ENCODE measurements at regions not wholly inside any gene's neighbourhood (a gene's known extent, or its start where the extent isn't known, plus 50 kb on each side); places are given as distances from the start of the nearest gene placed in this dataset.

DNA sequence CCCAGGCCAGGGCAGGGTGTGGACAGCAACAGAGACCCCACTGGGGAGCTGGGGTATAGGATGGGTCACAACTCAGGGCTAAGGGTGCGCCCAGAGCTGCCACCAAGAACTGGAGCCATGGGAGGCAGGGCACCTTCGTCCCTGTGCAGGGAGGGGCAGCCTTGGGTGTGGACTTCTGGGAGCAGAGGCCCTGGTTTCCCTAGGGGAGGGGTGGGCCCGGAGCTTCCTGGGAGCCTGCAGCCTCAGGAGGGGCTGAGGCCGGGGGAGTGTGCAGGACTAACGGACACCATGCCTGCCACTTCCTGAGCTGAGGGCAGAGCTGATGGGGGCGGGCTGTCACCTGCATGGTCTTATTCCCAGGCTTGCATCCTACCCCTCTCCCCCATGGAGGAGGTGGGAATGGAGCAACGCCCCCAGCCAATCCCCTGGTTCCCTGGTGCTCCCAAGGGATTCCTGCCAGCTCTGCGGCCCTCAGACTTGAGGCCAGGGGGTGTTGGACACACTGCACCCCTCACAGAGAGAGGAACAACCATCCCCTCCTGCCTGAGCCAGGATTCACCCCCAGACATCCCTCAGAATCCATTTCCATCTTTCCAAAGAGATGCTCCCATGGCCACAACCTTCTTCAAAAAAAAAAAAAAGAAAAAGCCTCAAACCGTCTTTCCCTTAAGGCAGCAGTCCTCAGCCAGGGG is 225.7 kb downstream of the CTTN start:
- H3K4me3 ChIP-seq (ENCODE audit: low read depth, low read length) = no peak overlapping the region

- no peak overlapping the region for H3K4me3 ChIP-seq (ENCODE audit: low read depth, low read length)
These were observed 226.3 kb downstream of the CTTN start for GRCh38 chr11:70624598-70624993.

DNA sequence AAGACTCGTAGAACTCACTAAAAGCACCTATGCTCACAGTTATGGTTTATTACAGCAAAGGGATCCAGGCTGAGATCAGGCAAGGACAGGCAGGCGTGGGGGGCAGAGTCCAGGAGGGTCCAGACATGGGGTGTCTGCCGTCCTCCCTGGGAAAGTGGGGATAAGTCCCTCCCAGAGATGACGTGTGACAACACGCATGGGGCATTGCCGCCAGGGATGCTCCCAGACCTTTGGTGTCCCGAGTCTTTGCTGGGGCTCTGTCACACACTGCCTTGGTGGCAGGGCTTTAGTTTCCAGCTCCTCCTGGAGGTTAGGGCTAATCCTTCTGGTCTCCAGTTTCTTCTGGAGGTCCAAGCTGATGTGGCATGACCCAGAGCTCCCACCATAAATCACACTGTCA is 226.7 kb downstream of the CTTN start:
- no peak overlapping the region for H3K4me3 ChIP-seq (ENCODE audit: low read depth, low read length)

GRCh38 chr11:70625582-70626518 is 227.5 kb downstream of the CTTN start:
- no peak overlapping the region for H3K4me3 ChIP-seq (ENCODE audit: low read depth, low read length)

- H3K4me3 ChIP-seq (ENCODE audit: low read depth, low read length) = no peak overlapping the region
These were observed 228.9 kb downstream of the CTTN start for GRCh38 chr11:70627219-70627618.

DNA sequence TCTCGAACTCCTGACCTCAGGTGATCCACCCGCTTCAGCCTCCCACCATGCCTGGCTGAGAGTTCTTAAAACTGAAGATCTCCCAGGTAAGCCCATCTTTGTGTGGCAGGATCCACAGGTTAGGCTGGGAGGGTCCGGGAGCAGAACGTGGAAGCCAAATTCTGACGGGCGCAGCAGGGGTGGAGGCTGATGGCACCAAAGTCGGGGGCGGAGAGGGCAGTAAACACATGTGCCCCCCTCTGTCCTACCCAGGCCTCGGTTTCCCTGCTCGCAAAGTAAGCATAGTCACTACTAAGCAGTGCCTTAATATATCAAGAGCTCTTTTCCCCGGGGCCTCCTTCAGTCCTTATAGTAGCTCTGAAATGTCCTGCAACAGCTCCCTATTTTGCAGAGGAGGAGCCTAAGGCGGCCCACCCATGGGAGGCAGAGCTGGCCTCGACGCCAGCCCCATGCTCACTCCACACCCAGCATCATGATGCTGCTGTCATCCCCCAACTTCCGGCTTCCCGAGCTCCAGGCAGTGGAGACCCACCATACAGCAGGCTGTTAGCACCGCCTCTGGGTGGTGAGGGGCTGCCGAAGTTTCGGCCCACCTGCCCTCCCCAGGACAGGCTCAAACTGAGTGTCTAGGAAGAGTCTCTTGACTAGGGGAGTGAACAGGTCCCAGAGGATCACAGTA is 230.0 kb downstream of the CTTN start:
- no peak overlapping the region for H3K4me3 ChIP-seq (ENCODE audit: low read depth, low read length)

DNA sequence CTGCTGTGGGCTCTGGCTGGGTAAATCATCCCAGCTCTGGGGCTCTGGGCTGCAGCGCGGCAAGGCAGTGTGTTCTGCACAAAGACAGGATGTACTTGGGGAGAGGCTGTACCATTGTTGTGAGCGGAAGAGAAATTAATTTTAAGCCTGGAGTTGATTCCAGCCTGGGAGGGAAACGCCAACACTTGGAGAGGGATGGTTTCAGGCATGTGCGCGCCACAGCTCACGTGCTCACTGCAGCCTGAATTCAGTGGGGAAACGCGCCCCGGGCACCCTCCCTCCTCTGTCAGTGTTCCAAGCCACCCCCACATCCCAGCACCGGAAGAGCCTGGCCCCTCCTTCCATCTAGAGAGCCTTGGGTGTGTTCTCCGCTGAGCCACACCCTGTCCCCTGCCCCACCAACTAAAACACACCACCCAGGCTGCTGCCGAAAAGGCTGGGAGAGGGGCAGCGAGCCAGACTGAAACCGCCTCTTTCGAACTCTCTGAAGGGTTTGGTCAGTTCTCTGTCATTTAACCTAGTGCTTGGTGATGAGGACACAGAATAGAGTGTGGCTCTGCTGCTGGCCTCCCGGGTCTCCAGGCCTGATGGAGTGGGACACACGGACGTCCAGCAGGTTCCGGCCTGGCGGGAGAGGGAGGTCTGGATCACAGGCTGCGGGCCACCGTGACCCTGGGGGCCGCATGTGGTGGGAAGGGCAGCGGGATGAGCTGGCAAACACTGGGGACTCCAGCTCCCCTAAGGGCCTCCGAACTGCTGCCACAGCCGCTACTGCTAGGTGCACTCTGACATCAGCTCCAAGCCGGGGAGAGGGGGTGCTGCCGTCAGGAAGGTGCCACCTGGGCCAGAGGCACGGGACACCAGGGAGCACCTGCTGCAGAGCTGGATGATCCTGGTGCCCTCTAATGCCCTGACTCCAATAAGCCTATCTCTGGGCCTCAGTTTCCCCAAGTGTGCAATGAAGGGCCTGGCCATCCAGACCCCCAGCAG is 230.8 kb downstream of the CTTN start:
- H3K4me3 ChIP-seq (ENCODE audit: low read depth, low read length) = no peak overlapping the region

GRCh38 chr11:70630068-70630467 is 231.7 kb downstream of the CTTN start:
- H3K4me3 ChIP-seq (ENCODE audit: low read depth, low read length) = no peak overlapping the region

GRCh38 chr11:70630816-70631623 is 232.7 kb downstream of the CTTN start:
- no peak overlapping the region for H3K4me3 ChIP-seq (ENCODE audit: low read depth, low read length)

GRCh38 chr11:70631624-70632047 is 233.3 kb downstream of the CTTN start:
- no peak overlapping the region for H3K4me3 ChIP-seq (ENCODE audit: low read depth, low read length)

GRCh38 chr11:70633610-70634009 is 235.3 kb downstream of the CTTN start:
- H3K4me3 ChIP-seq (ENCODE audit: low read depth, low read length) = no peak overlapping the region

DNA sequence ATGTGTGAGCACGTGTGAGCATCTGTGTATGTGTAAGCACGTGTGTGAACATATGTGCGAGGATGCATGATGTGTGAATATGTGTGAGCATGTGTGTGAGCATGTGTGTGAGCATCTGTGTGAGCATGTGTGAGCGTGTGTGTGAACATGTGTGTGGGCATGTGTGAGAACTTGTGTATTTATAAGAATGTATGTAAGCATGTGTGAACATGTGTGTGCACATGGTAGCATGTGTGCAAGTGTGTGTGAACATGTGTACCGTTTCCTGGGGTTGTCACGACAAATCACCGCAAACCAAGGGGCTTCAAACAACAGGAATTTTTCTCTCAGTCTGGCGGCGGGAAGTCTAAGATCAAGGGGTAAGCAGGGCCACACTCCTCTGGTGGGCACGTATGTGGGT is 238.3 kb downstream of the CTTN start:
- no peak overlapping the region for H3K4me3 ChIP-seq (ENCODE audit: low read depth, low read length)

DNA sequence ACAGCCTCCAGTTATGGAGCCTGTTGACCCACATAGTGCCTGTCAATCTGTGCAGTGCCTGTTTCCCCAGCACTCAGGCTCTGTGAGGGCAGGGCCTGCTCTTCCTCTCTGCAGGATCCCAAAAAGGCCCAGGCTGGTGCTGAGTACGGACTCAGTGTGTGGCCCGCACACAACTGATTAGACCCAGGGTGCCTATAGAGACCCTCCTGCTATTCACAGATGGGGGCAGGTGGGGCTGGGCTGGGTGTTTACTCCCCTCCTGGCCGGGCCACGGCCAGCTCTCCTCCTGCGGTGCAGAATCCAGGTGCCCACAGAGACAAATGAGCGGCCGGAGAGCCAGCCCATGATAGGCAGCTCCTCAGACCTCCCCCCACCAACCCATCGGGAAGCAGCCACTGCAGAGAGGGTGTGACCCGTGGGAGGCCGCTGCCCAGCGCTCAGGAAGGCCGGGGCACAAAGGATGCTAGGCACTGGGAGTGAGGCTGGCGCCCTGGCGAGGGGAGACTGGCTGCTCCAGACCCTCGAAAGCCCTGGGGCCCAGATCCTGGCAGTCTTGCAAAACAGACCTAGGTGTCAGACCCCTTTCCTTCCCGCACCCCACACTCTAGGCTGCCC is 239.0 kb downstream of the CTTN start:
- no peak overlapping the region for H3K4me3 ChIP-seq (ENCODE audit: low read depth, low read length)

GRCh38 chr11:70637949-70638583 is 239.7 kb downstream of the CTTN start:
- no peak overlapping the region for H3K4me3 ChIP-seq (ENCODE audit: low read depth, low read length)

DNA sequence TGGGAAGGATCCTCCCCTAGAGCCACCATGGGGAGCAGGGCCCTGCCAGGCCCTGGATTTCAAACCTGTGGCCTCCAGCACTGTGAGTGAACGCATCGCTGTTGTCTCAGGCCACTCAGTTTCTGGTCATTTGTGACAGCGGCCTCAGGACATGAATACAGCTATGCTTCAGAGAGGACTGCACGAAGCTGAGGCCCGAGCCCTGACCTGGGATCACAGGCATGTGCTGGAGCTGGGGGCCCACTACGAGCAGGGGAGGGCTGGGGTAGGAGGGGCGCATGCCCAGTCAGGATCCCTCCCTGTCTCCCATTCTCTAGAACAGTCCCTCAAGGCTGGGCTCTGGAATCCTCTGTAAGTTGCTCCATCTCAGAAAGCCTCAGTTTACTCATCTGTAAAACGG is 242.1 kb downstream of the CTTN start:
- H3K4me3 ChIP-seq (ENCODE audit: low read depth, low read length) = no peak overlapping the region

DNA sequence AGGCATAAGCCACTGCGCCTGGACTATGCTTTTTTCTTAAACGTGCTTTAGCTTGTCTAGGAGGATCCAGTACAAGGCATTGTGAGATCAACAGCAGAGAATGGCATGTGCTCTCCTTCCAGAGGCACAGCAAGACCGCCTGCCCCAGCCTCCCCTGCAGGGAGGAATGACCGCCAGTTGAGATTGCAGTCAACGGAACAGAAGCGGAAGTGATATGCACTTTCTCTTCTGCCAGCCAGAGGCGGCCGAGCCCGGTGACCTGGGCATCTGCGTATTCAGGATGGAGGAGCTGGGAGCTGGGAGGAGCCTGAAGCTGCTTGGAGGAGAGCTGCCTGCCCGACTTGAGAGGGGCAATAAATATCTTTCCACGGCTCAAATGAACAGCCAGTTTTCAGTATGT is 243.0 kb downstream of the CTTN start:
- no peak overlapping the region for H3K4me3 ChIP-seq (ENCODE audit: low read depth, low read length)

GRCh38 chr11:70642266-70642665 is 243.9 kb downstream of the CTTN start:
- no peak overlapping the region for H3K4me3 ChIP-seq (ENCODE audit: low read depth, low read length)

- H3K4me3 ChIP-seq (ENCODE audit: low read depth, low read length) = no peak overlapping the region
These were observed 245.3 kb downstream of the CTTN start for GRCh38 chr11:70643642-70644041.

Data from iPS-11a (cell line).